Osteocyte (in vitro differentiated cells): ENCODE measurements at regions not wholly inside any gene's neighbourhood (a gene's known extent, or its start where the extent isn't known, plus 50 kb on each side); places are given as distances from the start of the nearest gene placed in this dataset.

ENCODE experiments used
- DNase-seq: peaks from one replicate; pipeline ENCODE4 v3.0.0; 2021; ENCODE audit warnings: mixed read lengths; ENCODE audit not compliant: unreplicated experiment; ENCODE audit errors: extremely low spot score
- H3K27ac Mint-ChIP-seq: one replicate; pipeline ENCODE4 v1.8.0; 2021; ENCODE audit warnings: mild to moderate bottlenecking, mixed read lengths; ENCODE audit not compliant: unreplicated experiment
- H3K27me3 Mint-ChIP-seq: one replicate; pipeline ENCODE4 v1.8.0; 2021; ENCODE audit warnings: mixed read lengths; ENCODE audit not compliant: unreplicated experiment
- H3K36me3 Mint-ChIP-seq: one replicate; pipeline ENCODE4 v1.8.0; 2021; ENCODE audit warnings: mixed read lengths; ENCODE audit not compliant: unreplicated experiment
- H3K4me1 Mint-ChIP-seq: one replicate; pipeline ENCODE4 v1.8.0; 2021; ENCODE audit warnings: mixed read lengths; ENCODE audit not compliant: unreplicated experiment
- H3K4me3 Mint-ChIP-seq: one replicate; pipeline ENCODE4 v1.8.0; 2021; ENCODE audit warnings: mild to moderate bottlenecking, moderate library complexity, mixed read lengths; ENCODE audit not compliant: unreplicated experiment
- H3K9me3 Mint-ChIP-seq: one replicate; pipeline ENCODE4 v1.8.0; 2021; ENCODE audit warnings: mixed read lengths; ENCODE audit not compliant: unreplicated experiment
- TF ChIP-seq, protein P1 (sequence below): fragments of 200-600 bp; sonication (generic); IDR thresholded peaks from 2 replicates; pipeline ENCODE4 v1.5.0; 2021; ENCODE audit warnings: antibody characterized with exemption, mild to moderate bottlenecking, moderate library complexity

GRCh38 chr2:15788455-15788829, 151.9 kb upstream of the MYCN start:
- Mint-ChIP-seq H3K4me3 (no peak overlapping the region), H3K4me1 (no peaks in the 10 kb centered on the region), H3K9me3 (no peaks in the 10 kb centered on the region), H3K27me3 (peaks cover 26% of the 10 kb centered on the region), H3K36me3 (no peaks in the 10 kb centered on the region), H3K27ac (no peak overlapping the region)
- no peak for DNase-seq
- TF ChIP-seq, protein P1, sequence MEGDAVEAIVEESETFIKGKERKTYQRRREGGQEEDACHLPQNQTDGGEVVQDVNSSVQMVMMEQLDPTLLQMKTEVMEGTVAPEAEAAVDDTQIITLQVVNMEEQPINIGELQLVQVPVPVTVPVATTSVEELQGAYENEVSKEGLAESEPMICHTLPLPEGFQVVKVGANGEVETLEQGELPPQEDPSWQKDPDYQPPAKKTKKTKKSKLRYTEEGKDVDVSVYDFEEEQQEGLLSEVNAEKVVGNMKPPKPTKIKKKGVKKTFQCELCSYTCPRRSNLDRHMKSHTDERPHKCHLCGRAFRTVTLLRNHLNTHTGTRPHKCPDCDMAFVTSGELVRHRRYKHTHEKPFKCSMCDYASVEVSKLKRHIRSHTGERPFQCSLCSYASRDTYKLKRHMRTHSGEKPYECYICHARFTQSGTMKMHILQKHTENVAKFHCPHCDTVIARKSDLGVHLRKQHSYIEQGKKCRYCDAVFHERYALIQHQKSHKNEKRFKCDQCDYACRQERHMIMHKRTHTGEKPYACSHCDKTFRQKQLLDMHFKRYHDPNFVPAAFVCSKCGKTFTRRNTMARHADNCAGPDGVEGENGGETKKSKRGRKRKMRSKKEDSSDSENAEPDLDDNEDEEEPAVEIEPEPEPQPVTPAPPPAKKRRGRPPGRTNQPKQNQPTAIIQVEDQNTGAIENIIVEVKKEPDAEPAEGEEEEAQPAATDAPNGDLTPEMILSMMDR, result no peak

DNA sequence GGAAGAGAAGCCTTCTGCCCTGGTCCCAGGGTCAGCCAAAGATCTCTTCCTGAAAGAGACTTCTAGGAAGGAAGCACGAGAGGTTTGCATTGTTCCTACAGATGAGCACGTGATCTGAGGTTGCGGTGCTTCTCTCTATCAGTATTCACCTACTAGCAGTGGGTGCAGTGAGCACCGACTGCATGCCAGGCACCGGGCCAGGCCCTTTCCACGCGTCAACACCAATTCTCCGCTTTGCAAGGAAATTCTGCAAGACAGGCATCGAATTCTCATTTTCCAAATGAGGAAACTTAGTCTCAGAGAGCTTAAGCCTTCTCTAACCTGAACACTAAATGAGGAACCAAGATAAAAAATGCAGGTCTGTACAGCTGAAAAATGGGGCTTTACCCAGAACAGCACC, 151.5 kb upstream of the MYCN start:
- no peak for DNase-seq
- TF ChIP-seq, protein P1, result no peak
- H3K27ac Mint-ChIP-seq, result no peak overlapping the region
- peaks cover 26% of the 10 kb centered on the region for H3K27me3 Mint-ChIP-seq
- no peaks in the 10 kb centered on the region for H3K9me3 Mint-ChIP-seq
- no peaks in the 10 kb centered on the region for H3K4me1 Mint-ChIP-seq
- H3K36me3 Mint-ChIP-seq, result no peaks in the 10 kb centered on the region
- no peak overlapping the region for H3K4me3 Mint-ChIP-seq

DNA sequence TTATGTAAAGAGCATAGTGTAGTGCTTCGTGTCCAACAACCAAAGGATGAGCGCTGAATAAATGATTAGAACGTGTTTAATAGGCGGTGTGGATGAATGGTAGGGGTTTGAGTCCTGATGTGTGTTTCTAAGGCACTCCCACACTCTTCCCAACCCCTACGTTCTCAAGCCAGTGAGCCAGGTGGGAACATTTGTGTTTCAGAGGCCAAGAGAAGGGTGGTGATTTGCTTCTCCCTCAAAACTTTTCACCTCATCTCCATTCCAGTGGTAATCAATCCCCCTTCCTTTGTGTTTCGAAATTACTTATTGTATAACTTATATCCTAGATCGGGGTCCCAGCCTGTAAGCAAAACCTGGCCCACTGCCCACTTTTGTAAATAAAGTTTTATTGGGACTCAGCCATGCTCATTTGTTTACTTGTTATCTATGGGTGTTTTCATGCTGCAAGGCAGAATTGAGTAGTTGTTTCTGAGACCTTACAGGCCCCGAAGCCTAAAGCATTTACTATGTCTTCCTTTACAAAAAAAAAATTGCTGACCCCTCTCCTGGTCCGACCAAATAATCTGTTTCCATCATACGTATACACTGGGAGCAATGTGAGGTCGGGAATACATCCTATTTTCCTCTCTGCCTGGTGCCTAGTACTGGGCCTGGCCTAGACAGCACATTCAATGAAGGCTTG, 150.8 kb upstream of the MYCN start:
- no peaks in the 10 kb centered on the region for H3K9me3 Mint-ChIP-seq
- H3K27me3 Mint-ChIP-seq, result peaks cover 31% of the 10 kb centered on the region
- TF ChIP-seq, protein P1, result no peak
- H3K4me1 Mint-ChIP-seq, result no peaks in the 10 kb centered on the region
- no peak for DNase-seq
- no peak overlapping the region for H3K27ac Mint-ChIP-seq
- no peak overlapping the region for H3K4me3 Mint-ChIP-seq
- H3K36me3 Mint-ChIP-seq, result no peaks in the 10 kb centered on the region

DNA sequence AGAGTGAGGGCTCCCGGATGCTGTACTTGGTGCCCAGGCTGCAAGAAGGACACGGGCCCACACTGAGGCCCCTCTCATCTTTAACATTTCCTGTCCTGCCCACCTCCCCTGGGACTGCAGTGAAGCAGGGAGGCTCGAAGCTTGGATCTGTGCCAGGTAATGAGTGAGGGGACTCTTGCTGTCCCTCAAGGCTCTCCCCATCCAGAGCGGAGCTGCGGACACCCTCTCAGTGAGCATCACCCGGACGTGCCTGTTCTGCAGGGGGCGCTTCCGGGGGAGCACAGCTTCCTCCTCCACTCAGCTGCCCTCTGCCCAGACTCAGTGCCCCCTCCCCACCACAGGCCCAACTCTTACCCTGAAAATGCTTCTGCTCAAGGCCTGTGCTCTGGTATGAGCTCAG, 150.0 kb upstream of the MYCN start:
- H3K36me3 Mint-ChIP-seq, result no peaks in the 10 kb centered on the region
- H3K27me3 Mint-ChIP-seq, result peaks cover 31% of the 10 kb centered on the region
- no peaks in the 10 kb centered on the region for H3K9me3 Mint-ChIP-seq
- H3K4me3 Mint-ChIP-seq, result no peak overlapping the region
- H3K27ac Mint-ChIP-seq, result no peak overlapping the region
- TF ChIP-seq, protein P1, result no peak
- DNase-seq, result no peak
- no peaks in the 10 kb centered on the region for H3K4me1 Mint-ChIP-seq

DNA sequence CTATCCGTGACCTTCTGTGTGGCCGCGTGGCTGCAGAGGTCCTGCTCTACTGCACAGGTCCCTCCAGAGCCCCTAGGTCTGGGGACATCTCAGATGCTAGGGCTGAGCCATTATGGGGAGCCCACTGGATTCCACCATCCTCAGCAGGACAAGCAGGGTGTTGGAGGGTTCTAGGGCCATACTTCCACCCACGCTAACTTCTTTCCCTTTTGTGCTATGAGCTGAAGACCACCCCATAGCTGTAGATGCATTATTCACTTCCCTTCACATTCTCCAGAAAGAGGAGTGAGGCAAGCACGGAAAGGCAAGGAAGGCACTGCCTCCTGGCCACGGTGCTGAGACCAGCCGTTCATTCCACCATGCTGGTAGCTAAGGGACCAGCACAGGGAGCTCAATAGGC, 149.5 kb upstream of the MYCN start:
- no peak overlapping the region for H3K27ac Mint-ChIP-seq
- DNase-seq, result no peak
- no peaks in the 10 kb centered on the region for H3K4me1 Mint-ChIP-seq
- H3K27me3 Mint-ChIP-seq, result peaks cover 30% of the 10 kb centered on the region
- no peak overlapping the region for H3K4me3 Mint-ChIP-seq
- H3K9me3 Mint-ChIP-seq, result no peaks in the 10 kb centered on the region
- TF ChIP-seq, protein P1, result no peak
- no peaks in the 10 kb centered on the region for H3K36me3 Mint-ChIP-seq
